HG02852 (cell line): ENCODE measurements at regions not wholly inside any gene's neighbourhood (a gene's known extent, or its start where the extent isn't known, plus 50 kb on each side); places are given as distances from the start of the nearest gene placed in this dataset.

Source experiments
- ATAC-seq: cut with Tn5 transposase; IDR thresholded peaks from one replicate; pipeline ENCODE4 v1.9.1; 2021; ENCODE audit warnings: mild to moderate bottlenecking, moderate library complexity; ENCODE audit not compliant: unreplicated experiment

GRCh38 chr18:45373286-45373880, 241.9 kb upstream of the SLC14A2 start:
- no peak for ATAC-seq

- ATAC-seq = no peak
Observed at GRCh38 chr18:45374236-45374635, 241.0 kb upstream of the SLC14A2 start.

GRCh38 chr18:45374878-45375630, 240.2 kb upstream of the SLC14A2 start:
- ATAC-seq = no peak

- ATAC-seq = no peak
Observed at GRCh38 chr18:45376193-45376592, 239.1 kb upstream of the SLC14A2 start.

- no peak for ATAC-seq
Observed at GRCh38 chr18:45378308-45378707, 237.0 kb upstream of the SLC14A2 start.

GRCh38 chr18:45378933-45379332, 236.3 kb upstream of the SLC14A2 start:
- ATAC-seq = no peak

- peak; percentile 89 for ATAC-seq
Observed at GRCh38 chr18:45379903-45380302, 235.4 kb upstream of the SLC14A2 start.

GRCh38 chr18:45381282-45381681, 234.0 kb upstream of the SLC14A2 start:
- no peak for ATAC-seq

- no peak for ATAC-seq
Observed at GRCh38 chr18:45383228-45383627, 232.0 kb upstream of the SLC14A2 start.

- ATAC-seq = peak; percentile 63
Observed at GRCh38 chr18:45384137-45384961, 230.9 kb upstream of the SLC14A2 start.

- ATAC-seq = no peak
Observed at GRCh38 chr18:45384962-45385315, 230.3 kb upstream of the SLC14A2 start.

GRCh38 chr18:45386041-45386655, 229.1 kb upstream of the SLC14A2 start:
- no peak for ATAC-seq

GRCh38 chr18:45387229-45387628, 228.0 kb upstream of the SLC14A2 start:
- ATAC-seq = no peak

- no peak for ATAC-seq
Observed at GRCh38 chr18:45398448-45398847, 216.8 kb upstream of the SLC14A2 start.

GRCh38 chr18:45399146-45399545, 216.1 kb upstream of the SLC14A2 start:
- no peak for ATAC-seq

- no peak for ATAC-seq
Observed at GRCh38 chr18:45399643-45400042, 215.6 kb upstream of the SLC14A2 start.

GRCh38 chr18:45402485-45403056, 212.7 kb upstream of the SLC14A2 start:
- no peak for ATAC-seq

- no peak for ATAC-seq
Observed at GRCh38 chr18:45403341-45404049, 211.8 kb upstream of the SLC14A2 start.

GRCh38 chr18:45408218-45408617, 207.1 kb upstream of the SLC14A2 start:
- no peak for ATAC-seq

GRCh38 chr18:45409971-45410370, 205.3 kb upstream of the SLC14A2 start:
- ATAC-seq = no peak
